DND-41 (cell line): ENCODE measurements at regions not wholly inside any gene's neighbourhood (a gene's known extent, or its start where the extent isn't known, plus 50 kb on each side); places are given as distances from the start of the nearest gene placed in this dataset.

Experiments
- ATAC-seq: fragments of 200-7000 bp; cut with Tn5 transposase; 3 replicates; pipeline ENCODE4 v1.9.1; 2021; ENCODE audit warnings: low read depth; ENCODE audit not compliant: insufficient read depth
- DNase-seq: peaks from one replicate; pipeline ENCODE4 v3.0.0-alpha.2; 2020
- H2AFZ ChIP-seq: 2 replicates; pipeline ENCODE4 v1.6.0; 2012; ENCODE audit warnings: low read depth, low read length
- H3K27ac ChIP-seq: 2 replicates; pipeline ENCODE4 v1.5.1; 2012; ENCODE audit warnings: low read length, inconsistent platforms
- H3K27me3 ChIP-seq: fragments of 200-600 bp; sonication (generic); 2 replicates; pipeline ENCODE4 v1.6.0; 2012; ENCODE audit warnings: low read length, mild to moderate bottlenecking, inconsistent platforms; ENCODE audit not compliant: insufficient read depth, poor library complexity
- H3K36me3 ChIP-seq: 2 replicates; pipeline ENCODE4 v1.5.1; 2012; ENCODE audit warnings: low read length, inconsistent platforms; ENCODE audit not compliant: insufficient read depth
- H3K4me1 ChIP-seq: 2 replicates; pipeline ENCODE4 v1.5.1; 2012; ENCODE audit warnings: mild to moderate bottlenecking, low read length; ENCODE audit not compliant: insufficient read depth
- H3K4me2 ChIP-seq: 2 replicates; pipeline ENCODE4 v1.6.0; 2012; ENCODE audit warnings: mild to moderate bottlenecking, moderate library complexity, low read length, inconsistent platforms; ENCODE audit not compliant: insufficient read depth
- H3K4me3 ChIP-seq, 2 experiments: fragments of 200-600 bp in 1 of 2; shearing (Covaris generic) in 1 of 2; 2 replicates each; pipeline ENCODE4 v1.5.1; 2012 to 2016; ENCODE audit warnings: inconsistent platforms in 2 of 2, low read length in 2 of 2, mild to moderate bottlenecking in 2 of 2, low read depth in 1 of 2, moderate library complexity in 1 of 2
- H3K79me2 ChIP-seq: 2 replicates; pipeline ENCODE4 v1.6.0; 2012; ENCODE audit warnings: low read length, inconsistent platforms; ENCODE audit not compliant: insufficient read depth
- H3K9ac ChIP-seq: 2 replicates; pipeline ENCODE4 v1.6.0; 2012; ENCODE audit warnings: low read depth, mild to moderate bottlenecking, inconsistent platforms, low read length, moderate library complexity
- H3K9me3 ChIP-seq: 2 replicates; pipeline ENCODE4 v1.5.1; 2012; ENCODE audit warnings: low read length, moderate library complexity, mild to moderate bottlenecking, inconsistent platforms; ENCODE audit not compliant: insufficient read depth, severe bottlenecking
- H4K20me1 ChIP-seq: 2 replicates; pipeline ENCODE4 v1.6.0; 2012; ENCODE audit warnings: low read length; ENCODE audit not compliant: insufficient read depth
- EZH2 ChIP-seq: IDR thresholded peaks from 3 replicates; pipeline ENCODE4 v1.6.1; 2012; ENCODE audit warnings: borderline replicate concordance, low read depth, mild to moderate bottlenecking, moderate library complexity, low read length, inconsistent platforms; ENCODE audit not compliant: severe bottlenecking
- TF ChIP-seq, protein P1 (sequence below): IDR thresholded peaks from 2 replicates; pipeline ENCODE4 v1.5.1; 2012; ENCODE audit warnings: borderline replicate concordance, low read length, moderate library complexity, mild to moderate bottlenecking; ENCODE audit not compliant: poor library complexity, severe bottlenecking; ENCODE audit errors: extremely low read depth

DNA sequence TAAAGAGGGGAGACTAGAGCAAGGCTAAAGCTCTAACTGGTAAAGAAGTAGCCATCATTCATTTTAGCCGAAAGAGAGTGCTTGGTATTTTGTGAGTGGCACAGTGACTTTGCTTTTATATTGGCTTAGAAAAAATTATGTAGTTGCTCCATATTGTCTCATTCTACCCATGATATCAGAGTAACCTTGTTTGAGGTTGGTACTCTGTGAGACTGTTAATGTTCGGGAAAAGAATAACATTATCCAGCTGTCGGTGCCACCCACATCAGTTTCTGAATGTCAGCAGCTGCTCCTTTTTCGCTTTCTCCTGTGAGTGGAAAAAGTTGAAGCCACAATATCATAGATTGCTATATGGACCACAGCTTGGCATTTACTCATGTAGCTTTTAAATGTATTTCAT is 376.4 kb upstream of the KCNN2 start:
- no peak for DNase-seq

DNA sequence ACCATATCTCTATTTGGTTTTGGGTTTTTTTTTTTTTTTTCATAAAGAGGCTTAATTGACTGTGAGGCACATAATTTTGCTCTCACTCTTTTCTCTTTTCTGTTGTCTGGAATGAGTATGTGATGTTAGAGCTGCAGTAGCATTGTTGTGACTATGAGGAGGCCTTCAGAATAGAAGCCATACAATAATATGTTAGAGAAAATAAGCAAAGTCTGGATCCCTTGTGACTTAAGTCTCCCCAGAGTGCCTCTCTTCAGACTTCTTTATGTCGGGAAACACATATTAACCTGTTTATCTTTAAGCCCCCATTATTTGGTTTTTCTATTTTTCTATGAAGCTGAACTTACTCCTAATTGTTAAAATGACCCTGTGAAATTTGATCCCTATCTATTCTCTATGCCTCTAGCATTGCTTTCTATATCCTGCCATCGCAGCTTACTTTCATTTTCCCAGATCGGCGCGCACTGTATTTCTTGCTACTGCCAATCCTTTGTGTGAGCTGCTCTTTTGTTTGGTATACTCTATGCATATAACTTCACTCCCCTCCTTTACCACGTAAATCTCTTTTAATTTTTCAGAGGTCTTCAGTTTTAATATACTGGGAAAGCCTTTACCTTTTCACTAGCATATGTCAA is 372.5 kb upstream of the KCNN2 start:
- Histone ChIP-seq H3K79me2 (no peaks in the 10 kb centered on the region), H2AFZ (no peak overlapping the region), H3K27ac (no peak overlapping the region), H3K9ac (no peak overlapping the region), H3K4me2 (no peak overlapping the region), H3K4me1 (no peaks in the 10 kb centered on the region), H4K20me1 (no peaks in the 10 kb centered on the region), H3K9me3 (no peaks in the 10 kb centered on the region), H3K27me3 (no peaks in the 10 kb centered on the region), H3K36me3 (no peaks in the 10 kb centered on the region), H3K4me3 (no peak overlapping the region)
- ATAC-seq, result no peak
- DNase-seq, result no peak
- TF ChIP-seq, protein P1, sequence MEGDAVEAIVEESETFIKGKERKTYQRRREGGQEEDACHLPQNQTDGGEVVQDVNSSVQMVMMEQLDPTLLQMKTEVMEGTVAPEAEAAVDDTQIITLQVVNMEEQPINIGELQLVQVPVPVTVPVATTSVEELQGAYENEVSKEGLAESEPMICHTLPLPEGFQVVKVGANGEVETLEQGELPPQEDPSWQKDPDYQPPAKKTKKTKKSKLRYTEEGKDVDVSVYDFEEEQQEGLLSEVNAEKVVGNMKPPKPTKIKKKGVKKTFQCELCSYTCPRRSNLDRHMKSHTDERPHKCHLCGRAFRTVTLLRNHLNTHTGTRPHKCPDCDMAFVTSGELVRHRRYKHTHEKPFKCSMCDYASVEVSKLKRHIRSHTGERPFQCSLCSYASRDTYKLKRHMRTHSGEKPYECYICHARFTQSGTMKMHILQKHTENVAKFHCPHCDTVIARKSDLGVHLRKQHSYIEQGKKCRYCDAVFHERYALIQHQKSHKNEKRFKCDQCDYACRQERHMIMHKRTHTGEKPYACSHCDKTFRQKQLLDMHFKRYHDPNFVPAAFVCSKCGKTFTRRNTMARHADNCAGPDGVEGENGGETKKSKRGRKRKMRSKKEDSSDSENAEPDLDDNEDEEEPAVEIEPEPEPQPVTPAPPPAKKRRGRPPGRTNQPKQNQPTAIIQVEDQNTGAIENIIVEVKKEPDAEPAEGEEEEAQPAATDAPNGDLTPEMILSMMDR, result no peak
- no peak for TF ChIP-seq EZH2

More for the DNA sequence above, 376.4 kb upstream of the KCNN2 start:
- H3K4me2 ChIP-seq, result no peak overlapping the region
- H3K4me3 ChIP-seq, result no peak overlapping the region
- H3K36me3 ChIP-seq, result no peaks in the 10 kb centered on the region
- no peaks in the 10 kb centered on the region for H3K4me1 ChIP-seq
- no peak overlapping the region for H3K9ac ChIP-seq
- no peaks in the 10 kb centered on the region for H3K27me3 ChIP-seq
- H3K79me2 ChIP-seq, result no peaks in the 10 kb centered on the region
- H4K20me1 ChIP-seq, result no peaks in the 10 kb centered on the region
- H2AFZ ChIP-seq, result no peak overlapping the region
- H3K9me3 ChIP-seq, result no peaks in the 10 kb centered on the region
- H3K27ac ChIP-seq, result no peak overlapping the region
- no peak for TF ChIP-seq EZH2
- TF ChIP-seq, protein P1, result no peak
- ATAC-seq, result no peak

GRCh38 chr5:113989913-113990305 is 372.0 kb upstream of the KCNN2 start:
- no peaks in the 10 kb centered on the region for H4K20me1 ChIP-seq
- no peak overlapping the region for H3K4me2 ChIP-seq
- H3K27ac ChIP-seq, result no peak overlapping the region
- H3K27me3 ChIP-seq, result no peaks in the 10 kb centered on the region
- H3K9me3 ChIP-seq, result no peaks in the 10 kb centered on the region
- H3K79me2 ChIP-seq, result no peaks in the 10 kb centered on the region
- DNase-seq (no peak), ATAC-seq (no peak)
- no peaks in the 10 kb centered on the region for H3K36me3 ChIP-seq
- TF ChIP-seq EZH2, result no peak
- TF ChIP-seq, protein P1, result no peak
- no peaks in the 10 kb centered on the region for H3K4me1 ChIP-seq
- H2AFZ ChIP-seq, result no peak overlapping the region
- no peak overlapping the region for H3K9ac ChIP-seq
- no peak overlapping the region for H3K4me3 ChIP-seq

DNA sequence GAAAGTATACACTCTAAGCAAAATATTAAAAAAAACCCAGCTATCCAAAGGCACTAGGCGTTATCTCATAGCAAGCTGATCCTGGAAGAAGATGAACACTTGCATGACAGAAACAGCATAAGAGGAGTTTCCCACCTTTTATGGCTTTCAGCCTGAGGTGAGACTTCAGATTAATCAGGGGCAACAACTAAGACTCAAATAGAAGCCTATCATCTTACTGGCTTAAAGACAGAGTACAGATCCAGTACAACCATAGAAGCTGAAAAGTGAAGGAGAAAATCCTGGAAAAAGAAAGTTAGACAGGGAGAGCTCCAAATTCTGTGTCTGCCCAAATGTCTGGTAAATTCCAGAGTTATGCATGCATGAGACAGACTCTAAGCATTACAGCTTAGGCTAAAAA is 360.8 kb upstream of the KCNN2 start:
- Histone ChIP-seq H2AFZ (no peak overlapping the region), H3K4me3 (no peak overlapping the region), H4K20me1 (no peaks in the 10 kb centered on the region), H3K4me1 (no peaks in the 10 kb centered on the region), H3K36me3 (no peaks in the 10 kb centered on the region), H3K9me3 (no peaks in the 10 kb centered on the region), H3K79me2 (no peaks in the 10 kb centered on the region), H3K27me3 (peaks cover under 1% of the 10 kb centered on the region), H3K4me2 (no peak overlapping the region), H3K27ac (no peak overlapping the region), H3K9ac (no peak overlapping the region)
- ATAC-seq (no peak), DNase-seq (no peak)
- TF ChIP-seq, protein P1, result no peak
- TF ChIP-seq EZH2, result no peak
